Hindlimb muscle (tissue), 1 donor: ENCODE measurements at regions not wholly inside any gene's neighbourhood (a gene's known extent, or its start where the extent isn't known, plus 50 kb on each side); places are given as distances from the start of the nearest gene placed in this dataset.
"Not testable (repeated sequence)": the region's sequence is repeated elsewhere in the genome, so short reads cannot be mapped to it uniquely, and the experiment has no call there.

Experiments used
- DNase-seq: peaks from one replicate; pipeline ENCODE4 v3.0.0-alpha.2; 2013

DNA sequence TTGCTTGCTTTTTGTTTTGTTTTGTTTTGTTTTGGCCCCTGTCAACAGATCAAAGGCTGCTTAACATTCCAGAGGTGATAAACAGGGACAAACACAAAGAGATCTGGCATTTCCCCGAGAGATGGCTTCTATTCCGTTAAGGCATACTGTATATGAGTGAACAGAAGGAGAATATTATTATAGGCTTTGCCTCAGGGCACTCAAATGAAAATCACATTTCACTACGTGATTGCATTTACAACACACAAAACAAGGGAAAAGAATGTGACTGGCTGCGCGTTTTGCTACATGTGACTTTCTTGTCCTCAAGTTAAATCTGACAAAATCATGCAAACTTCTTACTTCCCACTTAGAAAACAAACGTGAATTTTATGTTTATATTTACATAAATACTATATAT is 1037.9 kb upstream of the DDX18 start:
- DNase-seq, result no peak

DNA sequence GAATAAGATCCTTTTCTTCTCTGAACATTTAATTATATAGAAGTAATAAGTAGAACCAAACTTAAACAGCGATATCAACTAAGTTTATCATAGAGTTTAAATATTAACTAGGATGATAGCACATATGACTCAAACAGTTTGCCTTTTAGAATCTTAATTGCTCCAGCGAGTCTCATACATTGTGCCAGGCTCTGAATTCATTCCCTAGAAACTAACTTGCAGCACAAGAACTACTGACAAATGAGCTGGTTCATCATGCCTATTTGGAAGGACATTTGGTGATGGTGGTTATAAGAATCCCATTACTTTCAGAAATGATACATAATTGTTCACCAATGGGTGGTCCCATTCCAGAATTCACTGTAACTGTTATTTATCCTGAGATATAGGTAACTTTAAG is 1026.6 kb upstream of the DDX18 start:
- no peak for DNase-seq

DNA sequence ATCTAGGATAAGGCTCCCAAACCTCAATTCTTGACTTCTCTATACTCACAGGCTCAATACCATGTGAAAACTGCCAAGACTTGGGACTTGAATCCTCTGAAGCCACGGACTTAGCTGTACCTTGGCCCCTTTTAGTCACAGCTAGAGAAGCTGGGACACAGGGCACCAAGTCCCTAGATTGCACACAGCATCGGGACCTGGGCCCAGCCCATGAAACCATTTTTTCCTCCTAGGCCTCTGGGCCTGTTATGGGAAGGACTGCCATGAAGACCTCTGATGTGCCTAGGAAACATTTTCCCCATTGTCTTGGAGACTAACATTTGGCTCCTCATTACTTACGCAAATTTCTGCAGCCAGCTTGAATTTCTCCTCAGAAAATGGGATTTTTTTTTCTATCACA is 1011.8 kb upstream of the DDX18 start:
- no peak for DNase-seq

DNA sequence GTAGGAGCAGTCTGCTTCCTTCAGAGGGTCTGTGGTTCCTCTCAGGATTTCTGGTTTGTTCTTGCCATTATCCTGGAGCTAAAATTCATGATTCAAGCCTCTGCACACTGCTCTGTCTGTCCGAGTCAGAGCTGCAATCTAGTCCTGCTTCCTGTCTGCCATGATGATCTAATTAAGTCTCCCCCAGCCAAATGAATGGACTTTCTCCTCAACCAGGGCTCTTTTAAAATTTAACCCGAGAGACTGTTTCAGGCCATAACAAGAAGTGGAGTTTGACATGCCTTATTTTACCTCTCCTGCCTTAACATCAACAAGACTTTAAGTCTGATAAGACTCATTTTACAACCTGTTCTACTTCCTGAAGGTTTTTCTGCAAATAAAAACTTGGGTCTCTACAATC is 1009.6 kb upstream of the DDX18 start:
- no peak for DNase-seq

DNA sequence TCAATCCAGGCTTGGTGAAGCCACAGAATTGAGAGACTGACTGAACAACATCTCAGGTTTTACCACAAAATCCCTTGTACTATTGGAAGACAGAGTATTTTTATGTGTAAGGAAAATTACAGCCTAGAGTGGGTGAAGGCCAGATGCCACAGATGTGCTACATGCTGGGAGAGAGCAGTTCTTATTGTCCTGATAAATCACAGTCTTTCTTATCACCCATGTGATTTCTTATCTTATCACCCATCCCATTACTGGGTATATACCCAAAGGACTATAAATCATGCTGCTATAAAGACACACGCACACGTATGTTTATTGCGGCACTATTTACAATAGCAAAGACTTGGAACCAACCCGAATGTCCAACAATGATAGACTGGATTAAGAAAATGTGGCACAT is 1008.0 kb upstream of the DDX18 start:
- DNase-seq, result not testable (repeated sequence)

DNA sequence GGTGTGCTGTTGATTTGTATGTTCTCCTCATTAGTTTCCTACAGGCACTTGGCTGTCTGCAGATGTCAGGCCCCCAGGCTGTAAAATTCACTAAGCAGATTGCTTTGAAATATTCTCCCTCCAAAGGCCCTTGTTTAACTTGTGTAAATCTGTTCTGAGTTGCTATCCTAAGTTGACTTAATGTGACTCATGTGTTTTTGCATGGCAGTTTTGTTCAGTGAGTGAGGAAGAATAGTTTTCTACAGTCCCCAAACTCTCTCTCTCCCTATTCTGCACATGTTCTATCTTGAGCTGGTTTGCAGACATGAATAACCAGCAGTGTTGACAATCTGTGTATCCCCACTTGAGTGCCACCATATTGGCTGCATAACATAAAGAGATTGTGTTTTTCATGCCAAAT is 1005.4 kb upstream of the DDX18 start:
- no peak for DNase-seq

DNA sequence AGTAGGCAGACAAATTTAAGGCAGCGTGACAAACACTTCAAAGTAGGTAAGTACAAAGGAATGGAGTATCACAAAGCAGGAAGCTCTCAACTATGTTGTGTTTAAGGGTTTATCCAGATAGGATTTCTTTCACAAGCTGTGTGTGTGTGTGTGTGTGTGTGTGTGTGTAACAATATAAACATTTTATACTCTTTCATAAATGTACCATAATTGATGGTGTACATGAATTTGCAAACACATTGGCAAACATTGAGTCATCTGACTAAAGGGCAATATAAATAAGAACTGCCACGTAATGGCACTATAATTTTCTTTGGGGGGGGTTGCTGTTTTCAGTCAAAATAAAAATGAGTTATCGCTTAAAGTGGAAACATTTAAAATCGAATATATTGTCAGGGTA is 1004.4 kb upstream of the DDX18 start:
- DNase-seq, result no peak

DNA sequence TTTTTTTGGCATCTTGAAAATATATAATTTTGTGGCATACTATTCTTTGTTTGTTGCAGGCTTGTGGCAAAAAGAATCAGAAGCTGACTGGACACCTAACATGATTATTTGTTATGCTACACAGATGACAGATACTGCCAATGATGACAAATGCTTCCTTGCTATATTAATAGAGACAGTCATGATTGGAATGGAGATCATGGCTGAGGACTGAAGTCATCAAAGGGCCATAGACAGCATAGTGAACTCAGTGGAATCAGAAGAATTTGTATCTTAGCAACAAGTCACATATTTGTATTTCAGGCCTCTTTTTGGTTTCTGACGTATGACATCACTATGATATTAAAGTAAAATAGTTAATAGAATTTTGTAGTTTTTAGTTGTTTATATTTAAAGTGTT is 1003.8 kb upstream of the DDX18 start:
- DNase-seq, result no peak

DNA sequence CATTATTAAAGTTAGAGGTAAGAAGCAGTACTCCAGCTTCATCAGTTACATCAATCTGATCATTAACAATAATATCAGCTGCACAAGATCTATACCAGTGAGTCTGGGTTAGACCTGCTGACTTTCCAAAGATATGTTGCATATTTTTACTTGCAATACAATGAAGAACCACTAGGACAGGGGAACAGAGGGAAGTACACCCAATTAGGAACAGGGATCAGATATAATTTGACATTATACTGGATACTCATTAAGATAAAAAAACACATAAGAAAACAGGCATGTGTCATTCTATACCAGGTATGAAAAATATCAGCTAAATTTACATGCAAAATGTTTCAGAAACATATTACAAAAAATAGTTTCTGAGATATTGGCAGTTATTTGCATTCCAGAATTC is 995.1 kb upstream of the DDX18 start:
- DNase-seq, result no peak

DNA sequence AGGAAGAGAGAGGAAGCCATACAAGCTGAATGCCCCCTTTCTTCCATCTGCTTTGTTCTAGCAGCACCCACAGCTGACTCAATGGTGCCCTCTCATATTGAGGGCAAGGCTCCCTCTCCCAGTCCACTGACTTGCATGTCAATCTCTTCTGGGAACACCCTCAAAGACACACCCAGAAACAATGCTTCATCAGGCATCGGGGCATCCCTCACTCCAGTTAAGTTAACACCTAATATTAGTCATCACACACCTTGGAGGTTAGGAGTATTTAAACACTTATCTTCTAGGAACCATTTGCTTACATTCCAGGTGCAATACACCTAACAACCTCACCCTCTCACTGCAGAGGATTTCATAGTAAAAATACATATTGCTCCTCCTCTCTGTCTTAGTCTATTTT is 993.5 kb upstream of the DDX18 start:
- no peak for DNase-seq

DNA sequence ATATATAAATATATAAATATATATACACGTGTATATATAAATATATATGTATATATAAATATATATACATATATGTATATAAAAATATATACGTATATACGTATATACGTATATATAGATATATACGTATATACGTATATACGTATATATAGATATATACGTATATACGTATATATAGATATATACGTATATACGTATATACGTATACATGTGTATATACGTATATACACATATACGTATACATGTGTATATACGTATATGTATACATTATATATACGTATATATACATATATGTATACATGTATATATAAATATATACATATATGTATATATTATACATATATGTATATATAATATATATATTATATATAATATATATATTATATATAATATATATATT is 984.9 kb upstream of the DDX18 start:
- DNase-seq, result not testable (repeated sequence)

DNA sequence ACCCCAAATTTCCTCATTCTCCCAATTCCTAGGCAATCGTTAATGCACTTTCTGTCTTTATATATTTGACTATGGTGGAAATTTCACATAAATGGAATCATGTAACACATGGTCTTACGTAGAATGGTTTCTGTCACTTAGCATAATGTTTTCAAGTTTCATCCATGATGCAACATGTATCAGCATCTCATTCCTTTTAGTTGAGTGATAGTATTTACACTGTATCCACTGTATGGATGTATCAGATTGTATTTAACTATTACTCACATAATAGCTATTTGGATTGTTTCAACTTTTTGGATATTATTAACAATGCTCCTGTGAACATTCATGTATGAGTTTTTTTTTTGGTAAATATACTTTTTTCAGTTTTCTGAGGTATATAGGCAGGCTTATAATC is 982.3 kb upstream of the DDX18 start:
- DNase-seq, result no peak

DNA sequence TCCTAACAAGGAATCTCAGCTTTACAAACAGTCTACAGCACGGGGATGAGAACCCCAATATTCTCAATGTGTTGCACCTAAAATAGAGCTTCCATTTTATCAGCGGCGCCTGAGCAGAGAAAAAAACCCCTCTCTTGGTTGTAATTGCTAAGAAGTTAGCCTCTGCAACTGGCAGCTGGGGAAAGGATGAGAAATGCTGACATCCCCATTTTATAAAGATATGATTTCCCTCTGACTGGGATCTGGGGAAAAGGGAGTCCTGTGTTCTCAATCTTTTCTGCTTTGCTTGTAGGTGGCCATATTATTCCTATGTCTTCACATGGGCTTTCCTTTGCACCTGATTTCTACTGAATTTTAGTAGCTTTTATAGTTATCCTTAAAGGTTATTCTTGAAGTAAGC is 981.4 kb upstream of the DDX18 start:
- no peak for DNase-seq

DNA sequence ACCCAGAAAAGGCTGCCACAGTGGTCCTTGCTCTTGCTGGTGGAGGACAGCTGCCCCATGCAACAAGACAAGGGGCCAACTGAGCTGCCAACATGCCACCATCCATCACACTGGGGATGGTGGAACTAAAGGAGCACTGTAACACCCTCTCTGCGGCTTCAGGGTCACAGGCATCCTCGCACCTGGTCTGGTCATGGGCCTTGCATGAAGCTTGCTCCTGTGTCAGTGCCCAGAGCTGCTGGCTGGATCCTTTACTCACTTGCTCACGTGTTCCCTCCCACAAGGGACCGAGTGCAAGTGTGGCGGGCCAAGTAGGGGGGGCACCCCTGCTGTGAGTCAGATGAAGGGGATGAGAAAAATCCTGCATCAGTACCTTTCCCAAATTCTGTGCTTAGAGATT is 972.3 kb upstream of the DDX18 start:
- DNase-seq, result no peak

DNA sequence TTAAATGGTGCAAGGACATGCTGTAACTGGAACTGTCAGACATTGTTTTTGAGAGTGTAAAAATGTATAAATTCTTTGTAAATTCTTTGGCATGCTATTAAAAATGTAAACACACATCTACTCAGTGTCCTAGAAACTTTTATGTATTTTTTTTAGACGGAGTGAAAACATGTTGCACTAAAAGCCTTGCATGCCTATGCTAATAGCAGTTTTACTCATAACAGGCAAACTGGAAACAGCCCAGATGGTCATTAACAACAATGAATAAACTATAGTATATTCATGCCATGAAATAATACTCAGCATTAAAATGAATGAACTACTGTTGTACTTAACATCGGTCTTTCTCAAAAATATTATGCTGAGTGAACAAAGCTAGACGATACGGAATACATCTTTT is 954.8 kb upstream of the DDX18 start:
- no peak for DNase-seq

DNA sequence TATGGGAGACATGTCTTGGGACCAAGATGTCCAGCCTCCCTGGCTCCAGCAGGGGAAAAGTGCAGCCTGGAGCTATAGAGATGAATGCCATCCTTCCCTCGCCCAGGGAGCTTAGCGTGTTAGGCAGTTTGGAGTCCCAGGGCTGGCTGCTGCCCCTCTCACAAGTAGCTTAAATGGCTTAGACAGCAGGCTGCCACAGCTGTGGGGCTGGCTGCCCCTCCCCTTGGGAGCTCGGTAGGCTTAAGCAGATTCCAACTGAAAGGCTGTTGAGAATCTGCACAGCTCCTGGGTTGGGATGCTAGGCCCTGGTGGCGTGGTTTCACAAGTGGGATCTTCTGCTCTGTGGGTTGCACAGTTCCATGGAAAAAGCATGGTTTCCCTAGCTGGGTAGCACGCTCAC is 940.5 kb upstream of the DDX18 start:
- no peak for DNase-seq

DNA sequence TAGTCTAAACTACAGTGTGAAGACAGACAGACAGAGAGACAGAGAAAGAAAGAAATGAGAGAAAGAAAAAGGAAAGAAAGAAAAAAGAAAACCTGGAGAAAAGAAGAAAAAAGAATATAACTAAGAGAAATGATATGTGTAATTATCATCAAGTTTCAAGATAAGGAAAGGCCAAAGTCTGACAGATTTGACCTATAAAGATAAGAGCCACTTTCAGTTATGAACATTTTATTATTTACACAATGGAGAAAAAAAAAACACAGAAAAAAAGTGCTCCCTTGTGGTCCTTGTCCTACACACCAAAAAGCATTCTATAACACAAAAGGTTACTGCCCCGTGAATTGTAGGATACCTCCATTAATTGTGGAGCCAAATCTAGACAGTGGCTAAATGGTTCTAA is 937.2 kb upstream of the DDX18 start:
- no peak for DNase-seq

DNA sequence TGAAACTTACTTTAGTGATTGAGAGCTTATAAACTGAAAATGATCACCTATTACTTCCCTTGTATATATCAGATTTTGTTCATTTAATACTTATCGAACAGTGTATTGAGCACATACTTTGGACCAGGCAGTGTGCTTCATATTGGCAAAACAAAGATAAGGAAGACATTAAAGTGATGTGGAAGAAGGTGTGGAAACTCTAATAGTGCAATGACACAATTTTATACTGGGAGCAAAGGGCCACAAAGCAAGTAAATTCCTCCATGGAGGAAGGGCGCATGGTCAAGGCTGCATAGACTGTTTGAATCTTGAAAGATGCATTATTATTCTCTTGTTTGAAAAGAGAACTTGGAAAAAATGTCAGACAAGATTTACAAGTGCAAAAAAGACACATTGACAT is 936.5 kb upstream of the DDX18 start:
- no peak for DNase-seq

DNA sequence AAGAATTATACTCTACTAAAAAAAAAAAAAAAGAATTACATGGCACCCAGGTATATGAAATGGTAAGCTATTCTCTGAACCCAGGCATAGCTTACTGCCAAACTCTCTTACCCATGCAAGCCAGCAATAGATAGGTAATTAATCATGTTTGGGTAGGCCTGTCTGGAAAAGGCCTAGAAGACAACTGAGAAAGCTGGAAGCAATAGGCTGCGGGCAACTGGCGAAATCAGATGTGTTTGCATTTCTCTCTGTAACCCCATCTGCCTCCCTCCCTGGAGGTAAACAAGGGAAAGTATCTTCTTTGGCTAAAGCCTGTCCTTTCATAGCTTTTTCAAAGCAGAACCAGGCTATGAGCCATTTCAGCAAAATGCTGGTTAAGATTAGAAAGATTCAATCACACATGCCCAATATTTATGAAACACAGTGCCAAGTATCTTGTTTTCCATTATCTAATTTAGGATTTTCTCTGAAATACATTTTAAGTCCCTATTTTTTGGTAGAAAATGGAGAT is 934.8 kb upstream of the DDX18 start:
- no peak for DNase-seq

DNA sequence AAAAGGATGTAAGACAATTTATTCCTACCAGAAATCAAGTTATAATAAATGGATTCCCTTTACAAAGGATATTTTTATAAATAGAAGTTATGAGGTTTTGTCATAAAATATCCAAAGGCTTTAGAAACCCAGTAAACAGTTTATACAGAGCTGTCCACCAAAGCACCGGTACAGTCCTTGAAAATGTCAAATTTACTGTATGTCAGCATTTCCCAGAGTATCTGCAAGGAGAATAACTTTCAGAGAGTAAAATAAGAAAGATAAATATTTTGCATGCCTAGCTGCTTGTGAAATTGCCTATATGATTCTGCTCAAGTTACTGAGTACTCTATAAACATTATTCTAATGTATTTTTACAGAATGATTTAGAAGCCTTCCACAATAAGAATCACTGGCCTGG is 923.3 kb upstream of the DDX18 start:
- DNase-seq, result no peak

DNA sequence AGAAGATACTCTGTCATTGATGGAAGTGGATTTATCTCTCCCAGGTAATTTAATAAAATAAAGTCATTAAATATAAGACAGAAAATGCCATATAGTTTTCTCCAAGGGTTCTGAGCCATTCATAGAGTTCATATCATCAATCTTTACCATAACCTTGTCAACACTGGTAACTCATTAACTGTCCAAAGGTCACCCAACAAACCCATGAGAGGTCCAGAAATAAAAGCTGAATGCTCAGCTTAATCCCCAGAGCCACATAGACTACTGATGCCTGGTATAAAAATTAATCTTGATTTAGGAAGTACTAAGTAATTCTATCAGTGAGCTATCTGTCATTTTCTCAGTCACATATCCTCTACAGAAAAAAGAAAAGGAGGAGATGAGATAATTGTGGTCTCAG is 903.0 kb upstream of the DDX18 start:
- DNase-seq, result no peak

DNA sequence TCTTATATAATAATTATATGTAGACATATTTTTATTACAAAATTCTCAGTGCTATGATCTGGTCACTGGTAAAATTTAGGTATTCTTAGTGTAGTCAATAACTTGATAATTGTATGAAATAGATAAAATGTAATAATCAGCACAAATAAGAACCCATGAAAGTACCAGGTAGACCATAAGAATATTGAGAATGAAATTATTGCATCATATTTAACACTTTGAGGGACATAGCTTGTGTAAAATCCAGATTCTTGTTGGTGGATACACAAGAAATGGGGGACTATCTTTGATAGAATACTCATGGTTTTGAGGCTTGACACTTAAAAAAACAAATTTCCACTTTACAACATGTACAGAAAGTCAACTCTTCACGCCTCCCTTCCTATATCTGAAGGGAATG is 898.8 kb upstream of the DDX18 start:
- no peak for DNase-seq

DNA sequence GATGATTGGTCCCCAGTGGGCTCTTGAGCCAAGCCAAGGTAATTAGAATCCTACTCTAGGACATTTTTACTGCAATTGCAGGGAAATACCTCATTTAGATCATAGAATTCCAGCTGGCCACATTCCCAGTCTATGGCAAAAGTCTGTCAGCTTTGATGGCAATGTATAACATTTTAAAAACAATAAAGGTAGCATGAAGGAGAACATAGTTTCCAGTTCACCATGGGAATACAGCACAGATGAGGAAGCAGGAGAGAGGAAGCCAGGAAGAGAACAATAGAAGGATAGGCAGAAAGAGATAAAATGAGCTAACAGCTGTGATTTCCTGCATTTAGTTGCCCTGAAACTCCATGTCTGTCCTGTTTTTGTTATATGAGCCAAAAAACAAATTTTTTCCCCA is 897.3 kb upstream of the DDX18 start:
- DNase-seq, result no peak

DNA sequence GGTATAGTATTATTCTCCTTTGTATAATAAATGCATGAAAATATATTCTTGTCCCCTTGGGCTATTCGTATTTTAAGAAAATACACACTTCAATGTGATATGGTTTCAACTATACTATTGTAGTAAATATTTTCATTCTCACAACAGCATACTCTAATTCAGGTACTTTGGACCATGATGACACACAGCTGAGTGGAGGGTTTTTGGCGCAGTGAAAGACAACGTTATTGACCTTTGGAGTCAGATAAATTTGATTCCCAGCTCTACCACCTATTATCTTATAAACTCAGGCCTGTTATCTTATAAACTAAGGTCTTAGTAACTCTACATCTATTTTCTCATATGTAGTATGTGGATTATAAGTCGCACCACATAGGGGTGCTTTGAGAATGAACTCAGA is 895.9 kb upstream of the DDX18 start:
- no peak for DNase-seq

DNA sequence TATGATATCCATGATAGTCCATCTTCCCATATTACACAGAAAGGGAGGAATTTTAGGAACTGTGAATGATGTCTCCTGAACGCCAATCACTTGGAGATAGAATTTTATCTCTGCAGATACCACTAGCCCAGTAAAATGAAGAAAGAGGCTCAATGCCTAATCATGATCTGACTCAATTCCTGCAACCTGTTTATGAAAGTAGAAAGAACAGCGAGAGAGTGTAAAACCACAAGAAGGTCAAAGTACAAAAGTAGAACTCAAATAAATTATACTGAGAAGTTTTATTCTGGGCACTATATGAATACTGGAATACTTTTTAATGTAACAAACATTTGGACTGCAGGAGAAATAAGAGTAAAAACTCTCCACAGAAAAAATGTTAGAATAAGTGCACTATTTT is 892.1 kb upstream of the DDX18 start:
- DNase-seq, result no peak

DNA sequence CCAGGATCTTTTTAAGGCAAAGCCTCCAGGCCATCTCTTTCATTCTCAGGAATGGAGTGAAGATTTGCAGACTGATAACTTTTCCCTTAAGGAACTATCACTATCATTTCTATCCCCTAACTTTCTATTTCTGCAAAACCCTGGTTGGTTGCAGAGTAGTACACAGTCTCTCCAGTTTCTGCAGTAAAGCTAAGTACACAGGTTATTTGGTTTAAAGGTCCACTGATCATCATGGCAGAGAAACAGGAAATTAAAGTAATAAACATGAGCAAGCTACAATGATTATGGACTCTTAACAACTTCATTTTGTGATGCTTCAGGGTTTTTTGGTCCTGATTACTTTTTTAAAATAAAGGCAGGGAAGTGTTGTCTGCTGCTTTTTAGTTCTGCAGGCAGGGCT is 890.0 kb upstream of the DDX18 start:
- DNase-seq, result no peak
